BE2C (cell line): ENCODE measurements at regions not wholly inside any gene's neighbourhood (a gene's known extent, or its start where the extent isn't known, plus 50 kb on each side); places are given as distances from the start of the nearest gene placed in this dataset.

Experiments
- DNase-seq: peaks from one replicate; pipeline ENCODE4 v3.0.0-alpha.2; 2020
- H3K27me3 ChIP-seq: fragments of 250-450 bp; sonication (Bioruptor Pico); 2 replicates; pipeline ENCODE4 v1.5.1; 2020; ENCODE audit warnings: mild to moderate bottlenecking
- H3K36me3 ChIP-seq: fragments of 250-450 bp; sonication (Bioruptor Pico); 2 replicates; pipeline ENCODE4 v1.5.1; 2020; ENCODE audit warnings: mild to moderate bottlenecking
- H3K4me1 ChIP-seq: fragments of 250-450 bp; sonication (Bioruptor Pico); 2 replicates; pipeline ENCODE4 v1.5.1; 2020
- H3K4me3 ChIP-seq: 2 replicates; pipeline ENCODE4 v1.5.1; 2011; ENCODE audit warnings: low read depth, low read length
- H3K9me3 ChIP-seq: fragments of 250-450 bp; sonication (Bioruptor Pico); 2 replicates; pipeline ENCODE4 v1.5.1; 2020
- CTCF ChIP-seq: IDR thresholded peaks from 2 replicates; pipeline ENCODE4 v1.5.1; 2012; ENCODE audit warnings: mild to moderate bottlenecking, low read depth, low read length

- TF ChIP-seq CTCF = no peak
- H3K4me1 ChIP-seq = no peaks in the 10 kb centered on the region
- no peaks in the 10 kb centered on the region for H3K36me3 ChIP-seq
- no peak overlapping the region for H3K4me3 ChIP-seq
- H3K9me3 ChIP-seq = no peaks in the 10 kb centered on the region
- no peak for DNase-seq
- H3K27me3 ChIP-seq = no peaks in the 10 kb centered on the region
These were observed 104.6 kb downstream of the AMY1C start for GRCh38 chr1:103854279-103854678.

GRCh38 chr1:103859721-103860120 lies 110.0 kb downstream of the AMY1C start:
- DNase-seq = no peak
- Histone ChIP-seq H3K4me3 (no peak overlapping the region), H3K36me3 (no peaks in the 10 kb centered on the region), H3K27me3 (no peaks in the 10 kb centered on the region), H3K9me3 (no peaks in the 10 kb centered on the region), H3K4me1 (no peaks in the 10 kb centered on the region)
- no peak for TF ChIP-seq CTCF

- Histone ChIP-seq H3K36me3 (no peaks in the 10 kb centered on the region), H3K4me3 (no peak overlapping the region), H3K9me3 (no peaks in the 10 kb centered on the region), H3K27me3 (no peaks in the 10 kb centered on the region), H3K4me1 (no peaks in the 10 kb centered on the region; the same call in 1 of the 2 replicates)
- no peak for DNase-seq
- TF ChIP-seq CTCF = no peak
These were observed 149.1 kb downstream of the AMY1C start for GRCh38 chr1:103898576-103899345.

- Histone ChIP-seq H3K4me1 (no peaks in the 10 kb centered on the region), H3K9me3 (no peaks in the 10 kb centered on the region), H3K4me3 (no peak overlapping the region), H3K36me3 (no peaks in the 10 kb centered on the region), H3K27me3 (no peaks in the 10 kb centered on the region)
- DNase-seq = no peak
- TF ChIP-seq CTCF = no peak
These were observed 150.3 kb downstream of the AMY1C start for GRCh38 chr1:103900005-103900404.

GRCh38 chr1:103901072-103901471 lies 151.4 kb downstream of the AMY1C start:
- Histone ChIP-seq H3K36me3 (no peaks in the 10 kb centered on the region), H3K27me3 (no peaks in the 10 kb centered on the region), H3K4me1 (no peaks in the 10 kb centered on the region), H3K4me3 (no peak overlapping the region), H3K9me3 (no peaks in the 10 kb centered on the region)
- no peak for TF ChIP-seq CTCF
- DNase-seq = no peak

- Histone ChIP-seq H3K4me1 (no peaks in the 10 kb centered on the region), H3K9me3 (no peaks in the 10 kb centered on the region), H3K36me3 (no peaks in the 10 kb centered on the region), H3K27me3 (no peaks in the 10 kb centered on the region), H3K4me3 (no peak overlapping the region)
- TF ChIP-seq CTCF = no peak
- no peak for DNase-seq
These were observed 155.7 kb downstream of the AMY1C start for GRCh38 chr1:103905363-103905762.
